B cell (primary cell): ENCODE measurements at regions not wholly inside any gene's neighbourhood (a gene's known extent, or its start where the extent isn't known, plus 50 kb on each side); places are given as distances from the start of the nearest gene placed in this dataset.

Source experiments
- ATAC-seq: fragments of 200-7000 bp; cut with Tn5 transposase; one replicate; pipeline ENCODE4 v1.10.0; 2021; ENCODE audit warnings: low read depth, mild to moderate bottlenecking, moderate number of reproducible peaks, moderate library complexity
- CTCF ChIA-PET: fragments of 350-600 bp; sonication (Branson Sonifier 250); formaldehyde crosslinking; loops from one replicate; lab custom pipeline; 2021; ENCODE audit warnings: antibody characterized with exemption, inconsistent platforms; lab: Charles Lee
- POLR2A ChIA-PET: fragments of 350-600 bp; sonication (Branson Sonifier 250); formaldehyde crosslinking; loops from one replicate; lab custom pipeline; 2021; ENCODE audit warnings: antibody characterized with exemption; lab: Charles Lee
- DNase-seq: peaks from one replicate; pipeline ENCODE4 v3.0.0; 2013
- H2AFZ ChIP-seq: 2 replicates; pipeline ENCODE4 v1.6.1; 2012; ENCODE audit warnings: mild to moderate bottlenecking, low read depth, low read length; ENCODE audit not compliant: insufficient read depth, poor library complexity, severe bottlenecking
- H3K27ac ChIP-seq, 2 donors: 1 replicate in 1 of 2; 2 replicates in 1 of 2; pipeline ENCODE4 v1.5.1; 2012 to 2013; ENCODE audit warnings: low read length in 2 of 2, mild to moderate bottlenecking in 2 of 2, moderate library complexity in 1 of 2
- H3K27me3 ChIP-seq, 4 experiments: fragments of 200-600 bp in 1 of 4; sonication (generic) in 1 of 4; replicated peaks in 1 of 4; 1 replicate in 2 of 4; 2 replicates in 2 of 4; pipeline versions ENCODE4 v1.6.1 to v1.7.0; 2013 to 2016; ENCODE audit warnings: low read length in 3 of 4, mild to moderate bottlenecking in 2 of 4, mixed read lengths in 1 of 4, moderate library complexity in 1 of 4; ENCODE audit not compliant: insufficient read depth in 4 of 4, control insufficient read depth in 3 of 4; ENCODE audit errors: control extremely low read depth in 1 of 4
- H3K36me3 ChIP-seq, 2 experiments: replicated peaks in 1 of 2; 1 replicate in 1 of 2; 2 replicates in 1 of 2; pipeline versions ENCODE4 v1.6.1 to v1.7.1; 2013; ENCODE audit warnings: low read length in 1 of 2; ENCODE audit not compliant: insufficient read depth in 2 of 2, control insufficient read depth in 1 of 2; ENCODE audit errors: control extremely low read depth in 1 of 2, extremely low read depth in 1 of 2
- H3K4me1 ChIP-seq, 2 donors: fragments of 200-600 bp in 1 of 2; sonication (generic) in 1 of 2; 1 replicate in 1 of 2; 2 replicates in 1 of 2; pipeline versions ENCODE4 v1.5.1 to v1.6.1; 2013 to 2017; ENCODE audit warnings: low read length in 2 of 2; ENCODE audit not compliant: control insufficient read depth in 2 of 2, insufficient read depth in 2 of 2
- H3K4me2 ChIP-seq: replicated peaks from 2 replicates; pipeline ENCODE3; 2012; ENCODE audit warnings: mild to moderate bottlenecking, low read depth, low read length; ENCODE audit not compliant: poor library complexity, severe bottlenecking
- H3K4me3 ChIP-seq, 5 experiments: fragments of 200-600 bp in 1 of 5; sonication (generic) in 1 of 5; 1 replicate in 3 of 5; 2 replicates in 2 of 5; pipeline versions ENCODE4 v1.5.1 to v1.7.0; 2011 to 2016; ENCODE audit warnings: low read length in 4 of 5, mild to moderate bottlenecking in 4 of 5, low read depth in 2 of 5, control low read depth in 1 of 5, moderate library complexity in 1 of 5; ENCODE audit not compliant: insufficient read depth in 1 of 5; ENCODE audit errors: control extremely low read depth in 1 of 5, extremely low read depth in 1 of 5
- H3K79me2 ChIP-seq: fragments of 200-600 bp; sonication (generic); one replicate; pipeline ENCODE4 v1.6.0; 2016; ENCODE audit warnings: low read length; ENCODE audit not compliant: control insufficient read depth, insufficient read depth
- H3K9ac ChIP-seq: fragments of 200-600 bp; sonication (generic); 2 replicates; pipeline ENCODE4 v1.6.1; 2017; ENCODE audit warnings: mild to moderate bottlenecking, low read length, moderate library complexity
- H3K9me3 ChIP-seq, 3 donors: one replicate each; pipeline versions ENCODE4 v1.6.1 to v1.7.1; 2013; ENCODE audit warnings: low read length in 2 of 3; ENCODE audit not compliant: control insufficient read depth in 2 of 3, insufficient read depth in 1 of 3; ENCODE audit errors: control extremely low read depth in 1 of 3
- H4K20me1 ChIP-seq: 2 replicates; pipeline ENCODE4 v1.6.0; 2012; ENCODE audit warnings: mild to moderate bottlenecking, low read length; ENCODE audit not compliant: insufficient read depth, control insufficient read depth, poor library complexity, severe bottlenecking
- H3K27ac Mint-ChIP-seq: one replicate; pipeline ENCODE4 v1.8.0; 2021; ENCODE audit warnings: mixed read lengths
- H3K27me3 Mint-ChIP-seq: one replicate; pipeline ENCODE4 v1.8.0; 2021; ENCODE audit warnings: mixed read lengths
- H3K4me1 Mint-ChIP-seq: one replicate; pipeline ENCODE4 v1.8.0; 2021; ENCODE audit warnings: mixed read lengths
- H3K4me3 Mint-ChIP-seq: one replicate; pipeline ENCODE4 v1.8.0; 2021; ENCODE audit warnings: mixed read lengths
- H3K9me3 Mint-ChIP-seq: one replicate; pipeline ENCODE4 v1.8.0; 2022; ENCODE audit warnings: mixed read lengths; ENCODE audit not compliant: insufficient read depth
- EZH2 ChIP-seq: IDR thresholded peaks from 2 replicates; pipeline ENCODE4 v1.6.1; 2012; ENCODE audit warnings: borderline replicate concordance, low read depth, mild to moderate bottlenecking, moderate library complexity, low read length; ENCODE audit not compliant: insufficient read depth, poor library complexity, severe bottlenecking
- WGBS: methylation state at CpG from one replicate; pipeline ENCODE4 v1.1.5; 2013; ENCODE audit warnings: missing lambda C conversion rate; ENCODE audit not compliant: insufficient coverage; 5-methylcytosine and 5-hydroxymethylcytosine counted together
- intact Hi-C: fragments of 100-400 bp; cut with micrococcal nuclease; formaldehyde crosslinking; loops from one replicate; pipeline ENCODE4 v1.10.0; 2022
- TF ChIP-seq, protein P1 (sequence below): fragments of 200-600 bp; IDR thresholded peaks from one replicate; pipeline ENCODE4 v1.8.0; 2022; ENCODE audit warnings: antibody characterized with exemption, mild to moderate bottlenecking

DNA sequence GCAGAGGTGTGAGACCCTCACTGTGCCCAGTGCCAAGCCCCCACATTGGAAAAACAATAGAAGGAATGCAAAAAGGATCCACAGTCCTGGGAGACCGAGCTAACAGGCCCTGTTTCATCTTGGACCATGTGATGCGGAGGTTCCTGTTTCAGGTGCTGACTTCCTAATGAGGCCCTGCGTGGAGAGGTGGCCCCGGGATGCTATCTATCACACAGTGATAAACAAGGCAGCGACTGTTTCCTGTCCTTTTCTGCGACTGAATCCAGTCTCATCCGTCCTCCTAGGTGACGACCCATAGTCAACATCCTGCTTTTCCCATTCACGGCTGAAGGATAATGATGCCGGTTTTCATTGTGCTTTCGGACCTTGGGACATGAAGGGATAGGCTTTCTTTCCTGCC is 56.4 kb upstream of the BOD1 start:
- no peak for ATAC-seq
- H3K27me3 ChIP-seq: no peaks in the 10 kb centered on the region
- H4K20me1 ChIP-seq: no peaks in the 10 kb centered on the region
- DNase-seq: no peak
- no peak overlapping the region for H3K27ac ChIP-seq
- no peak overlapping the region for H2AFZ ChIP-seq
- no peaks in the 10 kb centered on the region for H3K9me3 Mint-ChIP-seq
- no peak overlapping the region for H3K4me3 ChIP-seq
- peaks cover 7% of the 10 kb centered on the region for H3K4me1 Mint-ChIP-seq
- H3K36me3 ChIP-seq: no peaks in the 10 kb centered on the region
- H3K4me2 ChIP-seq: no peak overlapping the region
- H3K27me3 Mint-ChIP-seq: peaks cover 4% of the 10 kb centered on the region
- no peak overlapping the region for H3K9ac ChIP-seq
- H3K79me2 ChIP-seq: no peaks in the 10 kb centered on the region
- TF ChIP-seq, protein P1, sequence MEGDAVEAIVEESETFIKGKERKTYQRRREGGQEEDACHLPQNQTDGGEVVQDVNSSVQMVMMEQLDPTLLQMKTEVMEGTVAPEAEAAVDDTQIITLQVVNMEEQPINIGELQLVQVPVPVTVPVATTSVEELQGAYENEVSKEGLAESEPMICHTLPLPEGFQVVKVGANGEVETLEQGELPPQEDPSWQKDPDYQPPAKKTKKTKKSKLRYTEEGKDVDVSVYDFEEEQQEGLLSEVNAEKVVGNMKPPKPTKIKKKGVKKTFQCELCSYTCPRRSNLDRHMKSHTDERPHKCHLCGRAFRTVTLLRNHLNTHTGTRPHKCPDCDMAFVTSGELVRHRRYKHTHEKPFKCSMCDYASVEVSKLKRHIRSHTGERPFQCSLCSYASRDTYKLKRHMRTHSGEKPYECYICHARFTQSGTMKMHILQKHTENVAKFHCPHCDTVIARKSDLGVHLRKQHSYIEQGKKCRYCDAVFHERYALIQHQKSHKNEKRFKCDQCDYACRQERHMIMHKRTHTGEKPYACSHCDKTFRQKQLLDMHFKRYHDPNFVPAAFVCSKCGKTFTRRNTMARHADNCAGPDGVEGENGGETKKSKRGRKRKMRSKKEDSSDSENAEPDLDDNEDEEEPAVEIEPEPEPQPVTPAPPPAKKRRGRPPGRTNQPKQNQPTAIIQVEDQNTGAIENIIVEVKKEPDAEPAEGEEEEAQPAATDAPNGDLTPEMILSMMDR: no peak
- TF ChIP-seq EZH2: no peak
- ChIA-PET CTCF (no interaction called here), POLR2A (no interaction called here)
- no peak overlapping the region for H3K27ac Mint-ChIP-seq
- peaks cover 1 to 27% (median 7%) of the 10 kb centered on the region in 3 donors for H3K9me3 ChIP-seq
- WGBS: 75% methylated on average over 11 of the region's 11 CpGs
- no peaks in the 10 kb centered on the region for H3K4me1 ChIP-seq
- H3K4me3 Mint-ChIP-seq: no peak overlapping the region
- intact Hi-C loops: no loop called here

DNA sequence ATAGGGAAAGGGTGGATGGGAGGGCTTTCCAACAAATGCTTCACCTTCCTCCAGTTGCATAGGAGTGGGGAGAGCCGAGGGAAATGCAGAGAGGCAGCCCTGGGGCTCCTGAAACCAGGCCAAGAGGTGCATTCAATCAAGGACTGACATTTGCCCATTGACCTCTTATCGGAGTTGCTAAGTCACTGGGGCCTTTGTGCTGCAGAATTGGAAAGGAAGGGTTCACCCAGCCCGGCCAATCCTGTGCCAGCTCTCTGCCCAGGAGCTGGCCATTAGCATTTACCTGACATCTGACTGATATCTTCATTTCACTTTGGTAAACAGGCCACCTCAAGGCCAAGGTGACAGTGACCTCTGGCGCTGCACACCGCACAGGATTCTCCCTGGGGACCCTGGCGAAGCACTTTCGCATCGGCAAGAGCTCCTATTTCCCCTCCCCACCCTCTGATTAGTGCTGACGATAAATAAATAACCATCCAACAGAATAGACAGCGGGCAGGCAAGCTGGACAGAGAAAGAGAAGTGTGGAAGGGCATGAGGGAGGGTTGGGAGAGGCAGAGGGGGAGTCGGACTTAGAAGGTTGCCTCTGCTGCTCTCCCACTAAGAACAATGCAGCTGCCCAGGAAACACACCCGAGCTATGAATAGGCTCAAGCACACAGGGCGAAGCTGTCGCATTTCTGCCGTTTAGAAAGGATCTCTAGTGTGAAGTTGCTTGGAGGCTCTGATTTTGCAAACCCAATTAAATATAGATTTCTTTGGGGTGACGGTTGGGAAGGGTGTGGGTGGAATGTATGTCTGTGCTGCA is 57.0 kb upstream of the BOD1 start:
- Mint-ChIP-seq H3K4me3 (no peak overlapping the region), H3K4me1 (peaks cover 11% of the 10 kb centered on the region), H3K27me3 (peaks cover 4% of the 10 kb centered on the region), H3K27ac (no peak overlapping the region), H3K9me3 (no peaks in the 10 kb centered on the region)
- Histone ChIP-seq H4K20me1 (no peaks in the 10 kb centered on the region), H3K4me3 (no peak overlapping the region), H3K4me2 (no peak overlapping the region), H3K27me3 (no peaks in the 10 kb centered on the region), H3K36me3 (no peaks in the 10 kb centered on the region), H2AFZ (no peak overlapping the region), H3K9ac (no peak overlapping the region), H3K79me2 (no peaks in the 10 kb centered on the region), H3K27ac (no peak overlapping the region), H3K9me3 (peaks cover 1 to 25% (median 7%) of the 10 kb centered on the region in 3 donors), H3K4me1 (no peaks in the 10 kb centered on the region)
- WGBS: 93% methylated on average over 4 of the region's 16 CpGs
- ChIA-PET CTCF (no interaction called here), POLR2A (no interaction called here)
- DNase-seq (no peak), ATAC-seq (no peak)
- TF ChIP-seq, protein P1: no peak
- no peak for TF ChIP-seq EZH2
- intact Hi-C loops: no loop called here
